ENCODE measurements at regions not wholly inside any gene's neighbourhood (a gene's known extent, or its start where the extent isn't known, plus 50 kb on each side); places are given as distances from the start of the nearest gene placed in this dataset.

- H3K4me3 ChIP-seq (replicated peaks in 1 of 3; ENCODE audit: insufficient read depth in 1 of 3, low read depth in 1 of 3, low read length in 3 of 3): no peak overlapping the region
- CTCF ChIA-PET: interaction anchor here (0.6 kb wide), 1 partner anchor 1330 kb away, joined by 3 read pairs; no protein-coding TSS in a partner anchor
- no peaks in the 10 kb centered on the region for H3K27me3 ChIP-seq (ENCODE audit: control insufficient read depth in 2 of 2, insufficient read depth in 2 of 2, low read length in 2 of 2)
- H3K4me1 ChIP-seq (ENCODE audit: control insufficient read depth, extremely low read depth, insufficient read depth, low read length): no peaks in the 10 kb centered on the region
- intact Hi-C loops (cut with micrococcal nuclease): no loop called here
- H3K9me3 ChIP-seq (replicated peaks; ENCODE audit: control insufficient read depth, insufficient read depth, low read length): peaks cover 2% of the 10 kb centered on the region
- DNase-seq (ENCODE audit: low read depth, low spot score) (no peak), FAIRE-seq (no peak)
- H3K9me1 ChIP-seq (replicated peaks; ENCODE audit: control insufficient read depth, extremely low read depth, insufficient read depth, low read length): no peaks in the 10 kb centered on the region
- BruUV-seq (replicated peaks): no TSS peak
- H3K4me2 ChIP-seq (ENCODE audit: insufficient read depth, low read length): no peak overlapping the region
- H3K36me3 ChIP-seq (ENCODE audit: control insufficient read depth in 2 of 2, extremely low read depth in 1 of 2, insufficient read depth in 2 of 2, low read length in 2 of 2): no peaks in the 10 kb centered on the region
- TF ChIP-seq, protein P1, sequence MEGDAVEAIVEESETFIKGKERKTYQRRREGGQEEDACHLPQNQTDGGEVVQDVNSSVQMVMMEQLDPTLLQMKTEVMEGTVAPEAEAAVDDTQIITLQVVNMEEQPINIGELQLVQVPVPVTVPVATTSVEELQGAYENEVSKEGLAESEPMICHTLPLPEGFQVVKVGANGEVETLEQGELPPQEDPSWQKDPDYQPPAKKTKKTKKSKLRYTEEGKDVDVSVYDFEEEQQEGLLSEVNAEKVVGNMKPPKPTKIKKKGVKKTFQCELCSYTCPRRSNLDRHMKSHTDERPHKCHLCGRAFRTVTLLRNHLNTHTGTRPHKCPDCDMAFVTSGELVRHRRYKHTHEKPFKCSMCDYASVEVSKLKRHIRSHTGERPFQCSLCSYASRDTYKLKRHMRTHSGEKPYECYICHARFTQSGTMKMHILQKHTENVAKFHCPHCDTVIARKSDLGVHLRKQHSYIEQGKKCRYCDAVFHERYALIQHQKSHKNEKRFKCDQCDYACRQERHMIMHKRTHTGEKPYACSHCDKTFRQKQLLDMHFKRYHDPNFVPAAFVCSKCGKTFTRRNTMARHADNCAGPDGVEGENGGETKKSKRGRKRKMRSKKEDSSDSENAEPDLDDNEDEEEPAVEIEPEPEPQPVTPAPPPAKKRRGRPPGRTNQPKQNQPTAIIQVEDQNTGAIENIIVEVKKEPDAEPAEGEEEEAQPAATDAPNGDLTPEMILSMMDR (IDR thresholded peaks at IDR 0.05; ENCODE audit: extremely low read depth in 1 of 2, insufficient read depth in 1 of 2, low read depth in 1 of 2, low read length in 2 of 2): no peak
- TF ChIP-seq JUN (IDR thresholded peaks at IDR 0.05; ENCODE audit: borderline replicate concordance, insufficient read depth, insufficient read length, low read depth) (no peak), GATA2 (IDR thresholded peaks at IDR 0.05; ENCODE audit: insufficient read depth, insufficient read length, low read depth, low read length) (no peak), MYC (IDR thresholded peaks at IDR 0.05; ENCODE audit: low read depth, low read length) (no peak), EZH2 (IDR thresholded peaks at IDR 0.05; ENCODE audit: borderline replicate concordance, low read depth, low read length, severe bottlenecking) (no peak), POLR2AphosphoS5 (IDR thresholded peaks at IDR 0.05; ENCODE audit: insufficient read depth, low read depth, low read length) (no peak), POLR2A (IDR thresholded peaks at IDR 0.05; ENCODE audit: low read depth, low read length) (no peak), FOS (IDR thresholded peaks at IDR 0.05; ENCODE audit: borderline replicate concordance, insufficient read depth, low read length) (no peak)
- TF ChIP-seq, protein P2, sequence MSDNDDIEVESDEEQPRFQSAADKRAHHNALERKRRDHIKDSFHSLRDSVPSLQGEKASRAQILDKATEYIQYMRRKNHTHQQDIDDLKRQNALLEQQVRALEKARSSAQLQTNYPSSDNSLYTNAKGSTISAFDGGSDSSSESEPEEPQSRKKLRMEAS (IDR thresholded peaks at IDR 0.05; ENCODE audit: insufficient read depth, insufficient read length): no peak
- H3K9ac ChIP-seq (replicated peaks; ENCODE audit: extremely low read depth, insufficient read depth, low read length): no peak overlapping the region
- no peak overlapping the region for H3K27ac ChIP-seq (ENCODE audit: insufficient read depth, low read depth, low read length)
- H4K20me1 ChIP-seq (replicated peaks; ENCODE audit: control insufficient read depth, extremely low read depth, insufficient read depth, low read length): no peaks in the 10 kb centered on the region
- dilution Hi-C loops (cut with MboI; ENCODE audit: extremely low pct_ligation_motif_present, low sequenced_read_pairs): no loop called here
- POLR2A ChIA-PET: no interaction called here
- H2AFZ ChIP-seq (ENCODE audit: low read depth, low read length): no peak overlapping the region
- no peaks in the 10 kb centered on the region for H3K79me2 ChIP-seq (ENCODE audit: control insufficient read depth, insufficient read depth, low read length)
These were observed 612.7 kb upstream of the TBX3 start for GRCh38 chr12:115296613-115297198.

All from endothelial cell of umbilical vein (primary cell).